ENCODE measurements at regions not wholly inside any gene's neighbourhood (a gene's known extent, or its start where the extent isn't known, plus 50 kb on each side); places are given as distances from the start of the nearest gene placed in this dataset.

DNA sequence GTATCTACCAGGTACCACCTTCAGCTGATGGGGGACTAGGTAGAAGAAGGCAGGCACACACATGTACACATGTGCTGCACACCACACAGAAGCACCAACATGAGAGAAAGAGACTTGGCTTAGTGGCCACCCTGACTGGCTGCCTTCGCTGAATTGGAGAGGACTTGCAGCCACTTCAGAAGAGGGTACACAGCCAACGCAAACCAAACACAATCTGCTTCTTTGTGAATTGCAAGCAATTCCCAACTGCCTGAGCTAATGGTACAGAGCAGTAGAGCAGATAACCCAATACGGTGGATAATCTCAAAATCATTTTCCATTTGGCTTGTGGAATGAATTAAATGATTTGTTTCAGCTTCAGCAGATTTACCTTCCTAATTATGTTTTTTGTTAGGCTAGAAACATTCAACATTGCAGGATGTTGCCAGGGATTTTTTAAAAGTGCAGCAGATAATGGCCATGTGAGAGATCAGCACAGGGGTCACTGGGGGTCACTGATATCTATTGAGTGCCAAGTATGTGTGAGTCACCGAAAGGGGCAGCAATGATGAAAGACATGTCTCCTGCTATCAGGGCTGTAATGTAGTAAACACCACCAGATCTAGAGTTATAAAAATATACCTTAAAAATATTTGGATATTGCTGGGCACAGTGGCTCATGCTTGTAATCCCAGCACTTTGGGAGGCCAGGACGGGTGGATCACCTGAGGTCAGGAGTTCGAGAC is 652.6 kb downstream of the BCL11A start:
- DNase-seq: no peak

DNA sequence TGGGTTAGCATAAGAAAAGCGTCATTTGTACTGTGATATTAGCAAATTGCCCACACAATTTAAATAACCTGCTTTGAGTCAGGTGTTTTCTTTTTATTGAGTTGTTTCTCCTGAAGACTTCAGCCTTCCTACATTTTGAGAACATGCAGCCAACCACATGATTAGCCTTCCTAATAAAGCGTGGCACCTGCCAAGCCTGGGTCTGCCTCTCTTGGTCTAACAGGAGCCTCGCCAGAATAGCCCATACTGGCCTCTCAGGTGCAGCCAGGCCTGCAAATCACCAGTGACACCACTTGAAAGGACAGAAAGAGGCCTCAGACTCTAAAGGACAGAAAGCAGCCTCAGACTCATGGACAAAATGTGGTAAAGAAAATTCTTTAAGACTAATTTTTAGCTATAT is 653.8 kb downstream of the BCL11A start:
- DNase-seq: no peak

DNA sequence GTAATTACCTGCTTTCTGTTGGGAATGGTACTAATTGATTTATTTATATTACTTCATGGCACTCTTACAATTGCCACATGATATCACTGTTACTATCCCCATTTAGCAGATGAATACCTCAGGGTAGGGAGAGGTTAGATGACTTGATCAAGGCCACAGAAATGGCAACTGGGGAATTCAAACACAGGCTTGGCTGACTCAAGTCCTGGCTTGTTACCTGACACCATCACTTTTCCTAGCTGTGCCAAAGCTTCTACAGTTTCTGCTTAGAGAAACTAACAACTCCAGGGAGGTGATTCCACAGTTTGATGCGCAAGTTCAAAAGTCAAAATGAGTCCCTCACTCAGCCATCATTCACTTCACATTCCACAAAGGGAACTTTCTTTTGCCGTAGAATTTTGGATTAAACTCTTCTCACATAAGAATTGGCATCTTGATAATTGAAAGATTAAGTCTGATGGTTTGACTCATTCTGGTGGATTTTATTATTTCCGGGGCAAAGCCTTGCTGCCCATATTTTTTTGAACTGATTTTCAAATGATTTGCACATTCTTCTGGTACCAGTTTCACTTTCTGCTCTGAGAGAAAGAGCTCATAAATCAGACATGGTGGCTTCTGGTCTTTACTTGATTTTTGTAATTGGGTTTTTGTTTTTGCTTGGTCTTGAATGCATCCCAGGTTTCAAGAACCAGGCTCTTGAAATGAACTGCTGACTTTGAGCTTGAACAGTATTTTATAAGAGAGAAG is 656.8 kb downstream of the BCL11A start:
- no peak for DNase-seq

DNA sequence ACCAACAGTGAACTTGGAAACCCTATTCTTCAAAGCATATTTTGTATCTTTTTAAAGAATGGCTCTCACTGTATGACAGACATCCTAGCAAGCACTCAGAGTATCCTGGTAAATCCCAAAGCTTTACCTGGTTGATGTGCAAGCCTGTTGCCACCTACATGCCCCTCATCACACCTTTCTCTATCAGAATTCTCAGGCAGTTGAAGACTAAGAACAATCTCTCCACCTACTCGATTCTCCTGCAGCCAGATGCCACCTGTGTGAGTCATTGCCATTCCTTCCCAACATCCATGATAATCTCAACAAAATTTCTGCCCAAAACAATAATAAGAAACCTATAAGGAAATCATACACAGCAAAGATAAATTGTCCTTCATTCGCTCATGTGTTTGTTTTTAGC is 659.8 kb downstream of the BCL11A start:
- DNase-seq: no peak

DNA sequence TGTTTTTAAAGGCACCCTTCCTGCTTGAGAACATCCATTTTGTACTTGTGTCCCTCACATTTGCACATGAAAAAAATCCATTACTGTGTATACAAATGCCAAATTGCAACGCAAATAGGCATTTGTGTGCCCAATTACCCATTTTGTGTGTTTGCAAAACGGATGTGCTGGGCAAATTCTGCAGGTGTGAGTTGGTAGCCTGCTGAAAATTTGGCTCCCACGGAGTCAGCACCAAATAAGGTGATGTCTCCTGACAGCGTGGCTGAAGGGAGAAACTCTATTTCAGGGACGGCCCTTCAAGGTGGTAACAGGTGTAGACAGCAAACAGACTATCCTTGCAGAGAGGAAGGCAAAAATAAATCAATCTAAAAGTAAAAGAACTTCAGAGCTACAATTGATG is 661.1 kb downstream of the BCL11A start:
- no peak for DNase-seq

DNA sequence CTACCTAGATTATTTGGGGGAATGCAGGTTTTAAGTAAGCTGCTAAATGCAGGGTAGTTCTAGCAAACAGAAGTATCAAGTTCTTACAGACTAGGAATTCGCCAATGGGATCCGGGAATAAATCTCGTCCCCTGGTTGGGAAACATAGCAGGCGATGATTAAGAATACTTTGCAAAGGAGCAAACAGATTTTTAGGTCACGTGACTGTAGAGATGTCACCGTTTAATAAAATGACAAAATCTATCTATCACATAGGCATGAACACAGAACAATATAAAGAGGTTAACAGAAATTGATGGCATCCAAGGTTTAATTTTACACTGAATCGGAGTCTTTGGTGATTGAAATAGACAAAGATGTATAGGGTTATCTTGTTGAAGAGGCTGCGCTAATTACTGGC is 664.1 kb downstream of the BCL11A start:
- DNase-seq: no peak

DNA sequence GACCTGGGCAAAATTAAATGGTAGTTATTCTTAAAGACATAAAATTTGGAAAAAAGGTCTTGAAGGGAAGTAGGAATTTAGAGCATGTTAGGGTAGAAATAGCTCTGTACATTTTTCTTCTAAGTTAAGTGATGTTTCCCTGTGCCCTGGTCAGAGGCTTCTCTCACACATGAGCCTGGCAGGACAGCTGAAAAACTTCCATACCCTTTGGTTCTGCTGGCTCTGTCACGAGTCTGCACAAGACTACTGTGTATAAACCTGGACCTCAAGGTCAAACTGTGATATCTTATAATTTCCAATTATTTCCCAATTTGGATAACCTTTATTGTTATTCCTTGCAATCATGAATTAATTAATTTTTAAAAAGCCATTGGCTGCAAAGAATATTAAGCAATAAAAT is 664.7 kb downstream of the BCL11A start:
- DNase-seq: no peak

DNA sequence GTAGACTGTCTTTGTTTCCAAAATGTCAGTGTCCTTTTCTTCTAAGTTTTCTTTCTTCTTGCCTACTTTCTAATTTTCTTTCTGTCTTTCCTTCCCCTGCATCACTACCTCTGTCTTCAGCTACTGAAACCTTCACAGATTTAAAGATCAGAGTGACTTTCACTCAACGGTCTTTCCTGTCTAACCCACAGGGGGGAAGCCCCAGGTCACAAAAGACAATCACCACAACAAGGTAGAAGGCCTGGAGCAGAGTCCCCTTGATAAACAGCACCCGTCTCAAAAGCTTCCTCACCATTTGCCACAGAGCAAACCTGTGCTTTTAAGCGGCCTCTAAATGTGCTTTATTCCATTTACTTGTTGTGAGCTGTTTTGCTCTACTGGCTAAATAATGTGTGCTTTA is 665.4 kb downstream of the BCL11A start:
- DNase-seq: peak; percentile 5

DNA sequence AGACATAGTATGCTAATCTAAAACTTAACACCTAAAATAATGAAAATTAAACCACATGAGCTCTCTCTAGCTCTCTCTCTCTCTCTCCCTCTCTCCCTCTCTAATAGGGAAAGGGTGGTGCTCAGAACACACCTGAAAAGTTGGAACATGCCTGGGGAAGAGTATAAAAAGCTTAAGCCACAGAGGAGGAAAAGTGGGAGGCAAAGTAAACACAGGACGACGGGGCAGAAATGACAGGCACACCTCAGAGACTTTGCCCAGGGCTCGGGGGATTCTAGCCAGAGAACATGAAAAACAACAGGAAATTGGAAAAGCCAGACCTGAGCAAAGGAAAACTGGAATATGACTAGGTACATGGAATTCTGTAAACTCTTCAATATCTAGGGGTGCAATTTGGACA is 666.1 kb downstream of the BCL11A start:
- no peak for DNase-seq

DNA sequence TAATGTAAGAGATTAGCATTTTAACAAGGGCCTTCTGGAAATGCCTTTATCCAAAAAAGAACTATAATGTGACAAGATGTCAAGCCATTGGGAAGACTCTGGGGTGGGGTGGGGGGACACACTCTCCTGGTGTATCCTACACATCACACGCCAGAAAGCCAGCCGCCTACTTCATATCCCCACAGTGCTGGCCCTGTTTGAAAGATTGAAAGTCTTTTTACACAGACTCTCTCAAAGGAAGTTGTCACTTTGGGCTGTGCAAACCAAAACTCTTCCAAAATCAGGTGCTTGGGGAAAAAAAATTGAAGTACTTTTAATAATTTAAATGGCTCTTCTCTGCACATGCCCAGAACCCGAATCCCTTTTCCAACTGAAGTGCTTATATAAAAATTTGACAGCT is 666.7 kb downstream of the BCL11A start:
- DNase-seq: no peak

DNA sequence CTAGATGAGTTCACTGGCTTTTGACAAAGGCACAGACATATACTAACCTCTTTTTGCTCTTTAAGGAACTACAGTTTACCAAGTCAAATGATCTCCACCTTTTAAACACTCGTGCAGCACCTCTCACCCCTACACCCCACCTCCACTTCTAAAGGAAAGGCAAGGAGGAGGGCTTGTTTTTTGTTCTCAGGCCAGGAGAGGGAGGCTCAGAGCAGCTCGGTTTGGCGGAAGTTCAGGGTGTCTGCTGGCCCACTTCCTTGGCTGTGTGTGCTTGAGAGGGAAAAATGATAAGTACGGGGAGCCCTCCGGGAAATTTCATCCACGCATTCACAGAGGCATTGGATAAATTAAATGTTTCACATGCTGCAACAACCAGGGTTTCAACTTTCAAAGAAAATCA is 667.9 kb downstream of the BCL11A start:
- DNase-seq: no peak

DNA sequence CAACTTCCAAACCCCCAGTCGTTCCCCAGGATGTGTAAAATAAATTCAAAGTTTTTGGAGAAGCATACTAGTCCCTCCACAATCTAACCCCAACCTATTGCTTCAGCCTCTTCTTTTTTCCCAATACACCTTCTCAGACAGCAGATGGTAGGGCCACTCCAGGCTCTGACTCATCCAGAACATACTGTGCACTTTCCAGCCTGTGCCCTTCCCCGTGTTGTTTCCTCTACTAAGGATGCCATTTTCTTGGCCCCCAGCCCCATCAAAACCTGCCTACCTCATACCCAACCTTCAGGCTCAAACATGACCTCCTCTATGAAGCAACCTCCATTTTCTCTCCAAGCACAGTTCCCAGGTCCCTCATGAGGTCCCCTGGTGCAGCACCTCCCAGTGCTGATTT is 669.3 kb downstream of the BCL11A start:
- no peak for DNase-seq

DNA sequence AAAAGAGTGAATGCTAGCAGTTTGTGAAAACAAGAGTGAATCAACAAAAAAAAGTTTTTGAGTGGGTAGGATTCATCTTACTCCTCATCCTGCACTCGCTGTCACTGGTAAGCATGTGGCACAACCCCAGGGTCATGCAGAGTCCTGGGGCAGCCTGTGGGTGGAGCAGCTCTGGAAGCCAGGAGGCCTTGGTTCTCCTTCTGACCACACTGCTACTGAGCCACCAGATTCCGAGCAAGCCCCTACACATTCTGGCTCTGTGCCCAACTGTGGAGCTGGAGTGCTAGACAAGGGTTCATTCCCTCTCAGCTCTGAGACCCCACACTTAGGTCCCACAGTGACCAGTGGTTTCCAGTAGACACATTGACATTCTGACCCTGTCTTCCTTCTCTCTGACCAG is 670.6 kb downstream of the BCL11A start:
- no peak for DNase-seq

DNA sequence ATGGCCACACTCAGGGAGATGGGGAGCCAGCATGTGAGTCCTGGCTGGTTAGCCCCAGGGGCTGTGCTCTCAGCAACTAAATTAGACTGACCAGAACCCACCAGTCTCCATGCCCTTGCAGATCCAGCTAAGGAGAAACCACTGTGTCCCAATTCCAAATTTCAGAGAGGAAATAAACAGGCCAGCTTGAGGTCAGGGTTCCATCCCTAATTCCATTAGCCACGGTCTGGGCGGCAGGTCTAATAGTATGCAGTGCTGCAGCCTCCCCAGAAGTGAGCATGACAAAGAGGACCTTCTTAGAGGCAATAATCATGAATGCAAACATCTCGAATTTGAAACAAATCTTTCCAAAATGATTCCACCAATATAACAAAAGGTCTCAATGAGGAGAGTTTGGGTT is 671.2 kb downstream of the BCL11A start:
- no peak for DNase-seq

DNA sequence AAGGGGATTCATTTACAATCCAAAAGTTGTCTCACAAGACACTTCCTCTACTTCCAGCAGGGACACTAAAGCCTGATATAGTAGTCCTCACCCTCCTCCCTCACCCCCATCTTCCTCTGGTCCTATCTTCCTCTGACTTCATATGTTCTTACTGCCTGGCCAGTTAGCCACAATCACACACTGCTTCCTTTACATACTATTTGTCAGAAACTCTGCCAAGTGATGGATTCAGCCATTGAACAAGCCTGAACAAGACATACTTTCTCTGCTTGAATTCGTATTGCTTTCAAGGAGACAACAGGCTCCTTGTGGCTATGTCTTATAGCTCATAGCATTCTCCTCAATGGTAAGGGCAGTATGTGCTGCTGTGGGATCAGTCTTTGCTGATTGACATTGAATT is 672.2 kb downstream of the BCL11A start:
- DNase-seq: no peak

DNA sequence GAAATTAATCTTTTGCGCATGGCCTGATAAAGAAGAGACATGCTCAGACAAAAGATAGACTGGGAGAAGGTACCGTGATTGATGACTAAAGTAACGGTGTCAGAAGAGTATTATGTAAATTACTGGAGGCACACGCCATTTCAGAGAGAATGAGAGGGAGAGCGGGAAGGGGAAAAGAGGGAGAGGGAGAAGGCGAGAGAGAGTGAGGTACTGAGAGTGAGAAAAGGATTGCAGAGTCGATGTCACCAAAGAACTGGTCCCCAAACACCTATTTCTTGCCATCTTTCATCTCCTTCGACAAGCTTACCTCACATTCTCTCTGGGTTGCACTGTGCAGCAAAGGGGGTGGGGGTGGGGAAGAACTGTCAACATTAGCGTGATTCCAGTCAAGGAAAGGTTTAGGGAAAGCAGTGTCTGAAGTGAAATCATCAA is 673.7 kb downstream of the BCL11A start:
- no peak for DNase-seq

DNA sequence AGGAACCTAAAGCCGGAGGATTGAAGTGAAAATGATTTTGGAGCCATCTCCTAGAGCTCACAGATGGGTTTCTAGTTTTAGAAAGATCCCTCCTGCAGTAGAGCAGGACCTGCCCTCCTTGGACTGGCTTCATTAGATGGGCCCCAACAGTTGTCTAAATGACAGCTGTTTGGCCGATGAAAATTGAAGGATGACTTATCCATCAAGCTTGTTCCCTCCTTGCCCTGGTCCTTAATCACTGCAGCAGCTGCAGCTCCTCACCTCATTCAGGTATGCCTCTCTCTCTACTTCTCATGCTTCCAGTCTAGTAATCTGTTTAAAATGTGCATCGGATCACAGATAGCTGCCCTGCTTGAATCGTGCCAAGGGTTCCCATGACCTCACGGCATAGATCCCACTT is 677.6 kb downstream of the BCL11A start:
- no peak for DNase-seq

DNA sequence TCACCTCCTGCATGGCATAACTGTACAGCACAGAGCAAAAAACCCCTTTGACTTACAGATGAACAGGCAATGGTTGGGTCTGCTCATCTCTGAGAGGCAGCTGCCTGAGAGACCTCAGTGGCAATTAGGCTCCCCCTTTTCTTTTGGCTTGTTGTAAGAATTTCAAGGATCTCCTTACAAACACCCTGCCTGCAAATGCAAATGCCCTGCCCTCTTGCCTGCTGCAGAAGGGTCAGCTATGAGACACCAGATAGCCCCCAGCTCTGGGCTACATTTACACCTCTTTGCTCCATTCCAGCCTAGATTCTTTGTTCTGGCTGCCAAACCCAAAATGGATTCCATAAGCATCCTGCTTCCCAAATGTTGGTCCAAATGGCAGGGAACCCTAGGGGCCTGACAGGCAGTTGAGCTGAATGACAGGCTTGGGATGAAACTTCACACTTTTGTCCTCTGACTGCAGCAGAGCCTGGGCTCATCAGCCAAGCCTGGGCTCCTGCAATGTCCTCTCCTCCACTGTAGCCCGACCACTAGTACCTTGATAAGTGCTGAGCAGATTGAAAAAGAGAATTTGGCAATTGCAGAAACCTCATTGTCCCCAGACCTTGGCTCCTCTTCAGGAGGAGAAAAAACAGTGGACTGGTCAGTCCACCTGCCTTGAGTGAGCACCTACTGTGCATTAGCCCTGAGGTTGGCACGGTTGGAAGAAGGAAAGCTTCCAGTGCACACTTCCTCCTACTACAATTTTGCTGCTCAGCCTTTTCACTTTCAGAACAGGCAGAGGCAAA is 678.3 kb downstream of the BCL11A start:
- no peak for DNase-seq

DNA sequence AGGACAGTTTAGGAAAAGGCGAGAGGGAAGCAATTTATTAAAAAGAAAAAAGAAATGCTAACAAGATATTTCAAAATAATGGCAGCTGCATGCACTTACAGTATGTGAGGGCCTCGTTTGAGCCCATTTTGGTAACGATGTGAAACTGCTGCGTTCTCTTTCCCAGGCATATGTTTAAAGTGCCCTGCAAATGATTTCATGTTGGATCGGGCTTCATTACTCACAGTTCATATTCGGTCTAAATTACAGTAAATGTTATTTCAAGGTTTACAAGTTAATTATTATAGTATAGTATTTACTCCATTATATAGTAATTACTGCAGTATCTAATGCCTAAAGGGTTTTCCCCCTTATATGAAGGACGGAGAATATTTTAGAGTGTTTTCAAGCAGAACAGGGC is 679.1 kb downstream of the BCL11A start:
- no peak for DNase-seq

DNA sequence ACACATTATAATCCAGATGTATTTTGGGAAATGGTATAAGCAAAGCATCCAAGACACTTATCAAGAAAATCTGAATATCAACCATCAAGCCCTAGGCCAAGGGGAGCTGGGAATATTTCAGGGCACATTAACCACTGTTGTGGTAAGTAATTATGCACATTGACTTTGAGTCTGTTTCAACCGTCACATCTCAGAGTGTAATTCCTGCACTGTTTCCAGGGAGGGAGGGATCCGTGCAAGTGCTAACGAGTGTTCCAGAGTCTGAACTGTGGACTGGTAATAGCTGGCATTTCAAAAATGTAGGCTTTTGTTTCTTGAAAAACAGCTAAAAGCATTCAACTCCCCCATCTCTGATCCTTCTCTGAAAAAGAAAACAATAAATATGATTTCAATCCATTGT is 681.6 kb downstream of the BCL11A start:
- no peak for DNase-seq

DNA sequence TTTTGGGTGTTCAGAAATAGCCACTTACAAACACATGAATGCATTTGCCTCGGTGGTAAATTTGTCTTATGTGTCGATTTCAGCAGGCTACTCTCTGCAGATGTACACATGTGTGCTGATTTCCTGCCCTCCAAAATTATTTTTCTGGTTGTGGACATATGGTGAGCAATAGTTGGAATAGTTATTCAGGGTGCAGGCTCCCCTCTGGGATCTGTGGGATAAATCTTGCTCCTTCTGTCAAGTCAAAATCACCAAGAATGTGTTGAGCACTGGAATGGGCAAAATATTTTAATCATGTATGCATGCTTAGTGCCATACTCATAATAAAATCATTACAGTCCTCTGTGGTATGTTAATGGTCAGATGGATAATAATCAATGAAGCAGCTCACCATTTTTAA is 684.5 kb downstream of the BCL11A start:
- no peak for DNase-seq

DNA sequence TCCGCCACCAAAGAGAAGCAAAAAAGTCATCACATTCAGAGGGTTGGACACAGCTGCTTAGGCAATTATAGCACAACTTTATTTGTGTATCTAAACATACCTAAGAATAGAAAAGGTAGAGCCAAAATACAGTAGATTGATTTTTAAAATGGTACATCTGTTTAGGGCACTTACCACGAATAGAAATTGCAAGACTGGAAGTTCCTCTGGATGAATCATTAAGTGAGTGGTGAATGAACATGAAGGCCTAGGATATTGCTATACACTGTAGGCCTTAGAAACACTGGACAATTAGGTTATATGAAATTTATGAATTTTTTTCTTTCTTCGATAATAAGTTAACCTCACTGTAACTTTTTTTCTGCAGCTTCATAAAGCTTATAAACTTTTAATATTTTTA is 687.0 kb downstream of the BCL11A start:
- no peak for DNase-seq

DNA sequence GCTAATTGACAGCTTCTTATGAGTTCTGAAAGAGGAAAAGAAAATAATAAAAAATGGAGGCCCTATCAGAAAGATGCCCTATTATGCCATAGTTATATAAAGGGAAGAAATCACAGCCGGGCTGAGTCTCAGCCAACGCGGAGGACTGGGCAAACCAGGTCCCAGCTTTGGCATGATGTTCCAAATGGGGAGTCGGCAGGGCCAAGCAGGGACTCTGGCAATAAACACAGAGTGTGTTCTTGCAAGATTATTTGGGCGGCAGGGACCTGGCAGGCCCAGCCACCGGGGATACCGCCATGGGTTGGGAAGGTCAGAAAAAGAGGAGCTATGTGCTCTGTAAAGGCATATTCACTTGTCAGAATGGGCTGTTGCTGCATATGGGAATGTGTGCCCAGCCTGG is 694.9 kb downstream of the BCL11A start:
- DNase-seq: no peak

DNA sequence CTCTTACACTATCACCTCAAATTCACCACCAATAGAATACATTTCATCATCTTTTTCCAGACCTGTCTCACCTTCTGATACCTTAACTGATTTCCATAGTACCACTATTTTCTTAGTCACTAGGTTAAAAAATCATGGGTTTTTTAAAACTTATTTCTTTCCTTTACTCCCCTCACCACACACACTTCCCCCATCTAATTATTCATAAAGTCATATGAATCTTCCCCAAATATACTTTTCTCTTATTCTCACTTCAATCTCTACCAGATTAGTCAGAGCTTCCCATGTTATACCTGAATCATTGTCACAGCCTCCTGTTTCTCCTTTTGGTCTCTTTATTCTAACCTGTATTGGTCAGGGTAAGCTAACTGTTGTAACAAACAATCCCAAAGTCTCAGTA is 696.3 kb downstream of the BCL11A start:
- no peak for DNase-seq

Data from stimulated activated CD4-positive, alpha-beta T cell treated with anti-CD3 and anti-CD28 coated beads, Interleukin-4, amount 100 ng/mL, for 1 hour (primary cell).